Karpas-422 (cell line): ENCODE measurements at regions not wholly inside any gene's neighbourhood (a gene's known extent, or its start where the extent isn't known, plus 50 kb on each side); places are given as distances from the start of the nearest gene placed in this dataset.
A peak's percentile ranks its signal among the peaks of the same experiment; 100 is the strongest.
"Not testable (repeated sequence)": the region's sequence is repeated elsewhere in the genome, so short reads cannot be mapped to it uniquely, and the experiment has no call there.

ENCODE experiments used
- DNase-seq: peaks from one replicate; pipeline ENCODE4 v3.0.0-alpha.2; 2015
- H2AFZ ChIP-seq: fragments of 200-600 bp; sonication (generic); 2 replicates; pipeline ENCODE4 v1.6.1; 2014; ENCODE audit warnings: antibody characterized with exemption, low read length, mixed read lengths
- H3K27ac ChIP-seq: fragments of 200-600 bp; sonication (generic); 2 replicates; pipeline ENCODE4 v1.5.1; 2014; ENCODE audit warnings: mild to moderate bottlenecking, low read length, moderate library complexity
- H3K27me3 ChIP-seq: fragments of 200-600 bp; sonication (generic); 2 replicates; pipeline ENCODE4 v1.6.1; 2014; ENCODE audit warnings: low read length, mixed read lengths
- H3K36me3 ChIP-seq: fragments of 200-600 bp; sonication (generic); 2 replicates; pipeline ENCODE4 v1.6.1; 2014; ENCODE audit warnings: low read length, mixed read lengths; ENCODE audit not compliant: insufficient read depth
- H3K4me1 ChIP-seq: fragments of 200-600 bp; sonication (generic); 2 replicates; pipeline ENCODE4 v1.6.1; 2014; ENCODE audit warnings: mild to moderate bottlenecking, low read length, mixed read lengths
- H3K4me2 ChIP-seq: fragments of 200-600 bp; sonication (generic); 2 replicates; pipeline ENCODE4 v1.6.1; 2014; ENCODE audit warnings: low read length, low read depth, mild to moderate bottlenecking; ENCODE audit not compliant: poor library complexity, severe bottlenecking
- H3K4me3 ChIP-seq: fragments of 200-600 bp; sonication (generic); 2 replicates; pipeline ENCODE4 v1.5.1; 2014; ENCODE audit warnings: mild to moderate bottlenecking, antibody characterized with exemption, low read length, mixed read lengths
- H3K79me2 ChIP-seq: fragments of 200-600 bp; sonication (generic); 2 replicates; pipeline ENCODE4 v1.6.1; 2014; ENCODE audit warnings: mild to moderate bottlenecking, low read length, mixed read lengths
- H3K9ac ChIP-seq: fragments of 200-600 bp; sonication (generic); 2 replicates; pipeline ENCODE4 v1.6.0; 2014; ENCODE audit warnings: low read length
- H3K9me2 ChIP-seq: fragments of 200-600 bp; sonication (generic), shearing (Covaris generic); replicated peaks from 2 replicates; pipeline ENCODE4 v1.6.0; 2014; ENCODE audit warnings: mild to moderate bottlenecking, low read length, moderate library complexity; ENCODE audit not compliant: insufficient read depth
- H3K9me3 ChIP-seq: fragments of 300-700, 200-600 bp; sonication (generic); 2 replicates; pipeline ENCODE4 v1.6.1; 2014; ENCODE audit warnings: low read length, mixed read lengths
- H4K20me1 ChIP-seq: fragments of 200-600 bp; sonication (generic); 2 replicates; pipeline ENCODE4 v1.6.1; 2014; ENCODE audit warnings: mild to moderate bottlenecking, antibody characterized with exemption, low read length, low read depth; ENCODE audit not compliant: insufficient read depth

GRCh38 chr3:154904328-154904727 lies 175.8 kb upstream of the MME start:
- Histone ChIP-seq H3K27ac (no peak overlapping the region), H3K4me1 (no peaks in the 10 kb centered on the region), H3K36me3 (no peaks in the 10 kb centered on the region), H3K4me2 (no peak overlapping the region), H4K20me1 (no peaks in the 10 kb centered on the region), H3K9ac (no peak overlapping the region), H3K9me2 (no peaks in the 10 kb centered on the region), H2AFZ (no peak overlapping the region), H3K79me2 (no peaks in the 10 kb centered on the region), H3K4me3 (no peak overlapping the region), H3K9me3 (no peaks in the 10 kb centered on the region), H3K27me3 (no peaks in the 10 kb centered on the region)
- DNase-seq = peak; percentile 75

- H3K4me2 ChIP-seq, H3K27me3 ChIP-seq, H3K36me3 ChIP-seq, DNase-seq, H3K9me2 ChIP-seq, H4K20me1 ChIP-seq, H3K9ac ChIP-seq, H2AFZ ChIP-seq, H3K9me3 ChIP-seq, H3K79me2 ChIP-seq, H3K27ac ChIP-seq, H3K4me1 ChIP-seq, H3K4me3 ChIP-seq: not testable (repeated sequence)
Observed at GRCh38 chr3:154902495-154902894, 177.6 kb upstream of the MME start.

GRCh38 chr3:154901278-154901677 lies 178.8 kb upstream of the MME start:
- Histone ChIP-seq H3K4me3 (no peak overlapping the region), H3K27me3 (no peaks in the 10 kb centered on the region)

GRCh38 chr3:154900816-154901215 lies 179.3 kb upstream of the MME start:
- no peaks in the 10 kb centered on the region for H3K27me3 ChIP-seq
- no peak overlapping the region for H2AFZ ChIP-seq
- DNase-seq = no peak
- no peak overlapping the region for H3K27ac ChIP-seq
- H4K20me1 ChIP-seq = no peaks in the 10 kb centered on the region
- H3K36me3 ChIP-seq = no peaks in the 10 kb centered on the region
- no peaks in the 10 kb centered on the region for H3K9me3 ChIP-seq
- no peaks in the 10 kb centered on the region for H3K4me1 ChIP-seq
- no peak overlapping the region for H3K4me3 ChIP-seq
- no peak overlapping the region for H3K4me2 ChIP-seq
- no peaks in the 10 kb centered on the region for H3K79me2 ChIP-seq
- no peak overlapping the region for H3K9ac ChIP-seq
- no peaks in the 10 kb centered on the region for H3K9me2 ChIP-seq

More at GRCh38 chr3:154901278-154901677, 178.8 kb upstream of the MME start:
- Histone ChIP-seq H3K4me2 (no peak overlapping the region), H3K27ac (no peak overlapping the region), H3K79me2 (no peaks in the 10 kb centered on the region), H3K4me1 (no peaks in the 10 kb centered on the region), H3K9ac (no peak overlapping the region), H2AFZ (no peak overlapping the region), H3K9me2 (no peaks in the 10 kb centered on the region), H4K20me1 (no peaks in the 10 kb centered on the region), H3K9me3 (no peaks in the 10 kb centered on the region), H3K36me3 (no peaks in the 10 kb centered on the region)
- DNase-seq = no peak

GRCh38 chr3:154898916-154899315 lies 181.2 kb upstream of the MME start:
- Histone ChIP-seq H3K27me3 (no peaks in the 10 kb centered on the region), H2AFZ (no peak overlapping the region), H4K20me1 (no peaks in the 10 kb centered on the region), H3K4me1 (no peaks in the 10 kb centered on the region), H3K36me3 (no peaks in the 10 kb centered on the region), H3K9me3 (no peaks in the 10 kb centered on the region), H3K4me2 (no peak overlapping the region), H3K9me2 (no peaks in the 10 kb centered on the region), H3K9ac (no peak overlapping the region), H3K4me3 (no peak overlapping the region), H3K27ac (no peak overlapping the region), H3K79me2 (no peaks in the 10 kb centered on the region)
- DNase-seq = no peak

GRCh38 chr3:154898443-154898842 lies 181.7 kb upstream of the MME start:
- H3K27ac ChIP-seq = no peak overlapping the region
- DNase-seq = no peak
- no peak overlapping the region for H3K4me3 ChIP-seq
- no peaks in the 10 kb centered on the region for H3K36me3 ChIP-seq
- H3K27me3 ChIP-seq = no peaks in the 10 kb centered on the region
- H3K9me2 ChIP-seq = no peaks in the 10 kb centered on the region
- no peaks in the 10 kb centered on the region for H3K79me2 ChIP-seq
- no peak overlapping the region for H3K9ac ChIP-seq
- H3K9me3 ChIP-seq = no peaks in the 10 kb centered on the region
- H3K4me2 ChIP-seq = no peak overlapping the region
- H3K4me1 ChIP-seq = no peaks in the 10 kb centered on the region
- no peaks in the 10 kb centered on the region for H4K20me1 ChIP-seq
- H2AFZ ChIP-seq = no peak overlapping the region

GRCh38 chr3:154893813-154894212 lies 186.3 kb upstream of the MME start:
- Histone ChIP-seq H3K9ac (no peak overlapping the region), H3K9me3 (no peaks in the 10 kb centered on the region), H4K20me1 (no peaks in the 10 kb centered on the region), H3K4me1 (no peaks in the 10 kb centered on the region), H3K4me2 (no peak overlapping the region), H3K36me3 (no peaks in the 10 kb centered on the region), H2AFZ (no peak overlapping the region), H3K27ac (no peak overlapping the region), H3K79me2 (no peaks in the 10 kb centered on the region), H3K27me3 (no peaks in the 10 kb centered on the region), H3K4me3 (no peak overlapping the region), H3K9me2 (no peaks in the 10 kb centered on the region)
- DNase-seq = no peak

- Histone ChIP-seq H2AFZ (no peak overlapping the region), H3K4me2 (no peak overlapping the region), H3K79me2 (no peaks in the 10 kb centered on the region), H3K9me2 (no peaks in the 10 kb centered on the region), H3K4me1 (no peaks in the 10 kb centered on the region), H4K20me1 (no peaks in the 10 kb centered on the region), H3K36me3 (no peaks in the 10 kb centered on the region), H3K9ac (no peak overlapping the region), H3K27ac (no peak overlapping the region), H3K4me3 (no peak overlapping the region), H3K27me3 (no peaks in the 10 kb centered on the region), H3K9me3 (no peaks in the 10 kb centered on the region)
- DNase-seq = no peak
Observed at GRCh38 chr3:154889227-154889634, 190.9 kb upstream of the MME start.

GRCh38 chr3:154887869-154888268 lies 192.2 kb upstream of the MME start:
- Histone ChIP-seq H3K9me2 (no peaks in the 10 kb centered on the region), H4K20me1 (no peaks in the 10 kb centered on the region), H3K27ac (no peak overlapping the region), H3K79me2 (no peaks in the 10 kb centered on the region), H3K27me3 (0 out of 2 replicates have a peak, but pooled peaks cover under 1% of the 10 kb centered on the region), H3K4me2 (no peak overlapping the region), H3K9me3 (no peaks in the 10 kb centered on the region), H2AFZ (no peak overlapping the region), H3K9ac (no peak overlapping the region), H3K4me1 (no peaks in the 10 kb centered on the region), H3K36me3 (no peaks in the 10 kb centered on the region), H3K4me3 (no peak overlapping the region)
- no peak for DNase-seq
